ENCODE measurements at regions not wholly inside any gene's neighbourhood (a gene's known extent, or its start where the extent isn't known, plus 50 kb on each side); places are given as distances from the start of the nearest gene placed in this dataset.

DNA sequence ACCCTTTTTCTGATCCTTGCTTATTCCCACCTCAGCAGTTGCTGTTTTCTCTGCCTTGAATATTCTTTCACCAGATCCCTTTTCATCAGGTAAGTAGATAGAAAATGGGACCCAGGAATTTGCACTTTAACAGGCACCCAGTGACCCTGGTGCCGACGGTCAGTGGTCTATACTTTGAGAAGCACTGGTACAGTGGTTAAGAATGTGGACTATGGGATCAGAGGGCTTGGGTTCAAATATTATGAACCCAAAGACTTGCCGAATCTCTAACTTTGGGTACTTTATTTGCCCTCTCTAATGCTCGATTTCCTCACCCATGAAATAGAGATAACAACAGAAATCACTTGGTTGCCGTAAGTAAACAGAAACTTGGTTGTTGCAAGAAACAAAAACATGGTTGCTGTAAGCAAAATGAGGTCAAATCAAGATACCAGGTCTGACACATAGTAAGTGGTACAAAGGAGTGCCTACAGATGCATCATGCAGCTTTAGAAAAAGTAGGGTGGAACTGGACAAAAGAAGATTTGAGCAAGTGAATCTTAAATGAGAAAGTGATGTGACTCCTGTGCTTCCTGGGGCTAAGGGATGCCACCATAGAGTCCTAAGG is 69.5 kb upstream of the GLS start:
- TF ChIP-seq SIN3A (IDR thresholded peaks at IDR 0.05; ENCODE audit: borderline replicate concordance, insufficient read depth, low read length), result no peak
- TF ChIP-seq, protein P1, sequence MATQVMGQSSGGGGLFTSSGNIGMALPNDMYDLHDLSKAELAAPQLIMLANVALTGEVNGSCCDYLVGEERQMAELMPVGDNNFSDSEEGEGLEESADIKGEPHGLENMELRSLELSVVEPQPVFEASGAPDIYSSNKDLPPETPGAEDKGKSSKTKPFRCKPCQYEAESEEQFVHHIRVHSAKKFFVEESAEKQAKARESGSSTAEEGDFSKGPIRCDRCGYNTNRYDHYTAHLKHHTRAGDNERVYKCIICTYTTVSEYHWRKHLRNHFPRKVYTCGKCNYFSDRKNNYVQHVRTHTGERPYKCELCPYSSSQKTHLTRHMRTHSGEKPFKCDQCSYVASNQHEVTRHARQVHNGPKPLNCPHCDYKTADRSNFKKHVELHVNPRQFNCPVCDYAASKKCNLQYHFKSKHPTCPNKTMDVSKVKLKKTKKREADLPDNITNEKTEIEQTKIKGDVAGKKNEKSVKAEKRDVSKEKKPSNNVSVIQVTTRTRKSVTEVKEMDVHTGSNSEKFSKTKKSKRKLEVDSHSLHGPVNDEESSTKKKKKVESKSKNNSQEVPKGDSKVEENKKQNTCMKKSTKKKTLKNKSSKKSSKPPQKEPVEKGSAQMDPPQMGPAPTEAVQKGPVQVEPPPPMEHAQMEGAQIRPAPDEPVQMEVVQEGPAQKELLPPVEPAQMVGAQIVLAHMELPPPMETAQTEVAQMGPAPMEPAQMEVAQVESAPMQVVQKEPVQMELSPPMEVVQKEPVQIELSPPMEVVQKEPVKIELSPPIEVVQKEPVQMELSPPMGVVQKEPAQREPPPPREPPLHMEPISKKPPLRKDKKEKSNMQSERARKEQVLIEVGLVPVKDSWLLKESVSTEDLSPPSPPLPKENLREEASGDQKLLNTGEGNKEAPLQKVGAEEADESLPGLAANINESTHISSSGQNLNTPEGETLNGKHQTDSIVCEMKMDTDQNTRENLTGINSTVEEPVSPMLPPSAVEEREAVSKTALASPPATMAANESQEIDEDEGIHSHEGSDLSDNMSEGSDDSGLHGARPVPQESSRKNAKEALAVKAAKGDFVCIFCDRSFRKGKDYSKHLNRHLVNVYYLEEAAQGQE (IDR thresholded peaks at IDR 0.05; ENCODE audit: insufficient read depth in 1 of 2, low read depth in 2 of 2, low read length in 2 of 2), result no peak
- TF ChIP-seq TAF1 (IDR thresholded peaks at IDR 0.05; ENCODE audit: borderline replicate concordance, insufficient read depth, low read length), result no peak
- no peak for TF ChIP-seq POLR2AphosphoS5 (IDR thresholded peaks at IDR 0.05; ENCODE audit: low read depth, low read length)

Measured in PFSK-1 (cell line).